ENCODE measurements at regions not wholly inside any gene's neighbourhood (a gene's known extent, or its start where the extent isn't known, plus 50 kb on each side); places are given as distances from the start of the nearest gene placed in this dataset.

DNA sequence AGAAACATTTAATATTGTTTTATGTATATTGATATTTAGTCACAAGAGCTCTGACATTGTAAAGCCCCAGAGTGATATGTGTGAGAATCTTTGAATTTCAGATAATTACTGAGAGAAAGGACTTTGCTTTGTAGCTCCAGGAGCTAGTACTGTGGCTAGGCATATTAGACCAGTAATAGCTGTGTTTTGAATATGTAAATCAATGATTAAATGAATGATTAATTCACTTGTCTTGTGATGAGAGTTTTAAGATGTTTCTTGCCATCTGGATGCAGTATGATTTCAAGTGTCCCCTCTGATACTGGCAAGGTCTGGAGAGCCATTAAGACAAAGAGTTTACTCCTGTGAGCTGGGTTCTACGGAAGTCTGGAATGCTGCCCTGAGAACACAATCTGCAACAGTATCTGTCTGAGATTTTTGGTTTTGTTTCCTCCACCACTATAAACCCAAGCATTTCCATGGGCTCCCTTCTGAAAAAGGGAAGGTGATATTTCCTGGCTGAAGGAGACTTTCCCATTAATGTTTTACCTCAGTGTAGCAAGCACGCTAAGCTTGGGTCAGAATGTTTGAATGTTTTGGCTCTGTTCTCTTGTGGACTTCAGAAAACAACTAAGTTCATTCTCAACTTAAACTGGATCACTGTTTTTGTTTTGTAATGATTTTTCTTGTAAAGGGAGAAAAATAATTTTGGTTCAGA, 61.3 kb upstream of the BICC1 start:
- Histone ChIP-seq H3K27ac (no peak overlapping the region), H3K4me1 (no peaks in the 10 kb centered on the region), H3K36me3 (no peaks in the 10 kb centered on the region), H3K4me3 (no peak overlapping the region), H3K27me3 (replicated peaks in 1 of 7) (peaks cover 0 to 6% (median 0%) of the 10 kb centered on the region in 7 donors), H3K9me3 (peaks cover 0 to 15% (median 4%) of the 10 kb centered on the region in 8 donors)
- TF ChIP-seq POLR2A (IDR thresholded peaks at IDR 0.05) (no peak), POLR2AphosphoS5 (IDR thresholded peaks at IDR 0.05) (no peak)
- TF ChIP-seq, protein P1, sequence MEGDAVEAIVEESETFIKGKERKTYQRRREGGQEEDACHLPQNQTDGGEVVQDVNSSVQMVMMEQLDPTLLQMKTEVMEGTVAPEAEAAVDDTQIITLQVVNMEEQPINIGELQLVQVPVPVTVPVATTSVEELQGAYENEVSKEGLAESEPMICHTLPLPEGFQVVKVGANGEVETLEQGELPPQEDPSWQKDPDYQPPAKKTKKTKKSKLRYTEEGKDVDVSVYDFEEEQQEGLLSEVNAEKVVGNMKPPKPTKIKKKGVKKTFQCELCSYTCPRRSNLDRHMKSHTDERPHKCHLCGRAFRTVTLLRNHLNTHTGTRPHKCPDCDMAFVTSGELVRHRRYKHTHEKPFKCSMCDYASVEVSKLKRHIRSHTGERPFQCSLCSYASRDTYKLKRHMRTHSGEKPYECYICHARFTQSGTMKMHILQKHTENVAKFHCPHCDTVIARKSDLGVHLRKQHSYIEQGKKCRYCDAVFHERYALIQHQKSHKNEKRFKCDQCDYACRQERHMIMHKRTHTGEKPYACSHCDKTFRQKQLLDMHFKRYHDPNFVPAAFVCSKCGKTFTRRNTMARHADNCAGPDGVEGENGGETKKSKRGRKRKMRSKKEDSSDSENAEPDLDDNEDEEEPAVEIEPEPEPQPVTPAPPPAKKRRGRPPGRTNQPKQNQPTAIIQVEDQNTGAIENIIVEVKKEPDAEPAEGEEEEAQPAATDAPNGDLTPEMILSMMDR (IDR thresholded peaks at IDR 0.05 in 8 of 11, conservative IDR thresholded peaks at IDR 0.05 in 3 of 11): no peak
- WGBS, 5 donors: 58 to 87% (median 70%) methylated on average over 2 of the region's 2 CpGs
- DNase-seq: no peak
- intact Hi-C loops (cut with DNase I; ENCODE audit: low total_unique reads): no loop called here

DNA sequence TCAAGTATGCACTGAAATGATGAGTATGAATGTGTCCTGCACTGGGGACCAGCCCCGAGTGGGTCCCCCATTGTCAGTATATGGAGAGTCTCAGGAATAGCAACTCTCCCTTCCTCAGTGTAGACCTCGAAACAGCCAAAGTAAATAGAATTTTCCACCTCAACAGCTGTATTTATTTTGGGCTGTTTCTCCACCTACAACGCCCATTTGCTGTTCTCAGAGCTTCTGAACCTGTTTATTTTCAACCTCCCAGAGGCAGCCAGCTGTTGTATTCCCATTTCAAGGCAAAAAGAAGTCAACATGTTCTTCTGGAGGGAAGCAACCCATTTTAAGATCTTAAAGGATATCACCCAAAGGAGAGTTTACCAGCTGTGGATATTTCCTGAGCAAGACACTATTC, 59.6 kb upstream of the BICC1 start:
- Histone ChIP-seq H3K4me1 (no peaks in the 10 kb centered on the region), H3K4me3 (no peak overlapping the region), H3K27me3 (replicated peaks in 1 of 7) (peaks cover 0 to 6% (median 0%) of the 10 kb centered on the region in 7 donors), H3K36me3 (no peaks in the 10 kb centered on the region), H3K9me3 (peaks cover 0 to 7% (median 2%) of the 10 kb centered on the region in 8 donors), H3K27ac (no peak overlapping the region)
- intact Hi-C loops (cut with DNase I; ENCODE audit: low total_unique reads): no loop called here
- 59 to 81% (median 70%) methylated on average over 3 of the region's 3 CpGs for WGBS, 5 donors
- TF ChIP-seq, protein P1 (IDR thresholded peaks at IDR 0.05 in 8 of 11, conservative IDR thresholded peaks at IDR 0.05 in 3 of 11): no peak
- TF ChIP-seq POLR2AphosphoS5 (IDR thresholded peaks at IDR 0.05) (no peak), POLR2A (IDR thresholded peaks at IDR 0.05) (no peak)
- DNase-seq: no peak

DNA sequence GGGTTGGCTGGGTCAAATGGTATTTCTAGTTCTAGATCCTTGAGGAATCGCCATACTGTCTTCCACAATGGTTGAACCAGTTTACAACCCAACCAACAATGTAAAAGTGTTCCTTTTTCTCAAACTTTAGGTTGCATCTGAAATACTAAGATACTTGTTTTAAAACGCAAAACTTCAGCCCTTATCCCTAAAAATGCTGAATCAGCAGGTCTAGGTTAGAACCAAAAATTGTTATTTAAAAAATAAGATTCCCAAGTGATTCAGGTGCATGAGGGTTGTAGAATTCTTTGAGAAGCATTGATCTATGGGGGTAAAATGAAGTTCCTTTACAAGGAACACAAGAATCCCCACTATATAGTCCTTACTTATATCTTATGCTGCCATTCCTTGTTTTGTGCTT, 56.5 kb upstream of the BICC1 start:
- WGBS, 5 donors: 82 to 91% (median 88%) methylated on average over 2 of the region's 2 CpGs
- no peak for DNase-seq
- no peak overlapping the region for H3K27ac ChIP-seq

More for the DNA sequence above, 56.5 kb upstream of the BICC1 start:
- TF ChIP-seq POLR2A (IDR thresholded peaks at IDR 0.05) (no peak), POLR2AphosphoS5 (IDR thresholded peaks at IDR 0.05) (no peak)
- TF ChIP-seq, protein P1 (IDR thresholded peaks at IDR 0.05 in 8 of 11, conservative IDR thresholded peaks at IDR 0.05 in 3 of 11): no peak
- H3K36me3 ChIP-seq: no peaks in the 10 kb centered on the region
- H3K4me1 ChIP-seq: no peaks in the 10 kb centered on the region
- H3K4me3 ChIP-seq: no peak overlapping the region
- peaks cover 0 to 4% (median 0%) of the 10 kb centered on the region in 8 donors for H3K9me3 ChIP-seq
- peaks cover 0 to 6% (median 0%) of the 10 kb centered on the region in 7 donors for H3K27me3 ChIP-seq (replicated peaks in 1 of 7)
- intact Hi-C loops (cut with DNase I; ENCODE audit: low total_unique reads): no loop called here

Data from spleen (tissue), 11 donors.